22Rv1 (cell line): ENCODE measurements at regions not wholly inside any gene's neighbourhood (a gene's known extent, or its start where the extent isn't known, plus 50 kb on each side); places are given as distances from the start of the nearest gene placed in this dataset.

Source experiments
- H3K27ac ChIP-seq: fragments of 450-650 bp; 2 replicates; pipeline ENCODE4 v1.5.1; 2017
- ZFX ChIP-seq: fragments of 450-650 bp; IDR thresholded peaks from 2 replicates; pipeline ENCODE4 v1.6.1; 2017; ENCODE audit warnings: antibody characterized with exemption, borderline replicate concordance
- TF ChIP-seq, protein P1 (sequence below): fragments of 450-650 bp; IDR thresholded peaks from 2 replicates; pipeline ENCODE4 v1.5.1; 2017; ENCODE audit warnings: mild to moderate bottlenecking

DNA sequence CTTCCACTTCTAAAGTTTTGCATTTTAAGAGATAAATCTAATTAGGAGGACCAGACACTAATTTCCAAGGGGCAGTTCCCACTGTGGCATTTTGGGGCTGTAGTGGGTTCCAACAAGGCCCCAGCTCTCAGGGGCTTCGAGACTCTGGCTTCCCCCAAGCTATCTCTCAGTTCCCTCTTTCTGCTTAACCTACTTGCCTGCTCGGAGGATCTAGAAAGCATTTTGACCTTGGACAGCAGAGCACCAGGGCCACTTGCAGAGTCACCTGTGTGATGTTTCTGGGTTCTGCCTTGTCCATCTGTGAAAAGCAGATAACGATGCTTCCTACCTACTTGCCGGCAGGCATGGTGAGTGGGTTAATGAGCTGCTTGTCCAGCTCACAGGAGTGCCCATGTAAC is 175.4 kb downstream of the MED10 start:
- no peak overlapping the region for H3K27ac ChIP-seq
- TF ChIP-seq, protein P1, sequence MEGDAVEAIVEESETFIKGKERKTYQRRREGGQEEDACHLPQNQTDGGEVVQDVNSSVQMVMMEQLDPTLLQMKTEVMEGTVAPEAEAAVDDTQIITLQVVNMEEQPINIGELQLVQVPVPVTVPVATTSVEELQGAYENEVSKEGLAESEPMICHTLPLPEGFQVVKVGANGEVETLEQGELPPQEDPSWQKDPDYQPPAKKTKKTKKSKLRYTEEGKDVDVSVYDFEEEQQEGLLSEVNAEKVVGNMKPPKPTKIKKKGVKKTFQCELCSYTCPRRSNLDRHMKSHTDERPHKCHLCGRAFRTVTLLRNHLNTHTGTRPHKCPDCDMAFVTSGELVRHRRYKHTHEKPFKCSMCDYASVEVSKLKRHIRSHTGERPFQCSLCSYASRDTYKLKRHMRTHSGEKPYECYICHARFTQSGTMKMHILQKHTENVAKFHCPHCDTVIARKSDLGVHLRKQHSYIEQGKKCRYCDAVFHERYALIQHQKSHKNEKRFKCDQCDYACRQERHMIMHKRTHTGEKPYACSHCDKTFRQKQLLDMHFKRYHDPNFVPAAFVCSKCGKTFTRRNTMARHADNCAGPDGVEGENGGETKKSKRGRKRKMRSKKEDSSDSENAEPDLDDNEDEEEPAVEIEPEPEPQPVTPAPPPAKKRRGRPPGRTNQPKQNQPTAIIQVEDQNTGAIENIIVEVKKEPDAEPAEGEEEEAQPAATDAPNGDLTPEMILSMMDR: no peak
- no peak for TF ChIP-seq ZFX

DNA sequence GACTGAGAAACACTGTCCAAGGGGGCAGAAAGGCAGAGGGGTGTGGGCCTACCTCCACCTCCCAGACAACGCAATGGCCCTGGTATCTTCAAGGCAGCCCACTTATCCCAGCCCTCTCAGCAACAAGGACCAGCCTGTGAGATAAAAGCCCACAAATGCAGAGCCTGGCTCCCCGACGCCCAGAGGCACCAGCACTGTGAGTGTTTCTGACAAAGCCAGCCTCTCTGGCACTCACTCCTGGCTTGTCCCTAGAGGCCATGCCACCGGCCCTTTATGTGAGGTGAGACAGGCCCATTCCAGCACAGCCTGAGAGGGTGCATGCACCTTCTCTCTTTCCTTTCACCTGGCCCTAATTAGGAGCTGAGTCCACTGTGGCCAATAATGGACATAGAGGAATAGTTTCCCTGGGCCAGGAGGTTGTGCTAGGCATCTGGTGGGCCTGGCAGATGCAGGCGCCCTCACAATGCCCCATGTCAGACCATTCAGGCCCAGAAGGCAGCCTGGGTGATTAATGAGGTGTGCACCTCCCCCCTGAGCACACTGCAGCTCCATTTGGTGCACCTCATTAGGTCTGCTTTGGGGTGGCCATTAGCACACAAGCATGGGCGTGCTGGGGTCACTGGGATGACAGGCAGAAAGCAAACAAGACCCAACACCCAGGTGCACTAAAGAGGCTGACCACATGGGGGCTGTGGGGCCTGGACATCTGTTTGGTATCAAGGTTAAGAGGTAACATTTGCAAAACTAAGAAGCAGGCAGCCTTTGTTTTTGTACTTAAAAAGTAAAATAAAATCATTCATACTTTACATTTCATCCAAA is 176.0 kb downstream of the MED10 start:
- H3K27ac ChIP-seq: no peak overlapping the region

DNA sequence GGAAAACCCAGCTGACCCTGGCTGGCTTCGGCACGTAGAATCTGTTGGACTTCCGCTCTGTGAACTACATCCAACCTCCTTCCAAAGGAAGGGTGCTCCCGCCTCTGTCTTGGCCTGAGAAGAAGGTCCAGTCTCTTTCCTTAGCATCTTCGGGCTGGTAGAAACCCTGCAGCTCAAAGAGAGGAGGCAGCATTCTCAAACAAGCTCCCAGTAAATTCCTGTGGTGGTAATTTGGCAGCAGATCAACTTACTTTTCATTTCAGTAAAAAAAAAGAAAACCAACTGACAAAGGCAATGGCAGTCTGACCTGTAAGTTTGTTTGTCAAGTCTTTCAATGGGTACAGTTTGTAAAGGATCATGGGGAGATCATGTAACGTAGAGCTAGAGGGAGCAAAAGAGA is 176.7 kb downstream of the MED10 start:
- H3K27ac ChIP-seq: no peak overlapping the region
- no peak for TF ChIP-seq ZFX
- TF ChIP-seq, protein P1: no peak

More for the DNA sequence above, 176.0 kb downstream of the MED10 start:
- TF ChIP-seq, protein P1: no peak
- no peak for TF ChIP-seq ZFX

DNA sequence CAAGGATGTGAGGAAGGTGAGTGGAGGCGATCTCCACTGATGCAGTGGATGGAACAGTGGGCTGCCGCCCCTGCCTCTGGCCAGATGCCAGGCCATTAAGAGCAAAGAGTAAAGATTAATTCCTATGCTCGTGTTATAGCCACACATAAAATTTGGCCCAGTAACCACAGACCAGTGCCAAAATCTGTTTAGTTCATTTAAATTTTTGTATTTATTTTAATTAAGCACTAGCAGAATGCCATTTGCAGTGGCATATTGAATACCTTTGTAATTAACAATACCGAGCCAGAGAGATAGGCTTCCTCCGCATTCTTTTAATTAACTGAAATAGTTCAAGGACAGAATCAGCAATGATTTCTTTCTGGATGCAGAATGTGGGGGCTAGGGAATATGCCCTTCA is 179.8 kb downstream of the MED10 start:
- no peak for TF ChIP-seq ZFX
- TF ChIP-seq, protein P1: no peak
- H3K27ac ChIP-seq: no peak overlapping the region

DNA sequence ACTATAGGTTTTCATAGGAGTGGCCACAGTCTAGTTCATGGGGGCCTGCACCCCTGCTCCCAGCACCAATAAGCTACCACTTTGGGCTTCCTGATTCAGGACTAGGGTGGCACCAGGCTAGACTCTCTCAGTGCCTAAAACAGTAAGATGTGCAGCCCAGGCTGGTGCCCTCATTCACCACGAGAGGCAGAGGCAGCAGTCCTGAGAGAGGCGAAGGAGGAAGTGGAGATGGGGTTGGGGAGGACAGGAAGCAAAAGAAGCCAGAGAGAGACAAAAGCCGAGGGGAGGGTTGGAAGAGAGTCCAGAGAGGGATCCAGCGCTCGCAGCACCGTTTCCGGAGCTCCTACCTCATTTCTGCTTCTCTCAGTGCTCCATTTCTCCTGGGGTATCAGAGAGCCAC is 180.9 kb downstream of the MED10 start:
- TF ChIP-seq, protein P1: no peak
- TF ChIP-seq ZFX: no peak
- H3K27ac ChIP-seq: no peak overlapping the region

DNA sequence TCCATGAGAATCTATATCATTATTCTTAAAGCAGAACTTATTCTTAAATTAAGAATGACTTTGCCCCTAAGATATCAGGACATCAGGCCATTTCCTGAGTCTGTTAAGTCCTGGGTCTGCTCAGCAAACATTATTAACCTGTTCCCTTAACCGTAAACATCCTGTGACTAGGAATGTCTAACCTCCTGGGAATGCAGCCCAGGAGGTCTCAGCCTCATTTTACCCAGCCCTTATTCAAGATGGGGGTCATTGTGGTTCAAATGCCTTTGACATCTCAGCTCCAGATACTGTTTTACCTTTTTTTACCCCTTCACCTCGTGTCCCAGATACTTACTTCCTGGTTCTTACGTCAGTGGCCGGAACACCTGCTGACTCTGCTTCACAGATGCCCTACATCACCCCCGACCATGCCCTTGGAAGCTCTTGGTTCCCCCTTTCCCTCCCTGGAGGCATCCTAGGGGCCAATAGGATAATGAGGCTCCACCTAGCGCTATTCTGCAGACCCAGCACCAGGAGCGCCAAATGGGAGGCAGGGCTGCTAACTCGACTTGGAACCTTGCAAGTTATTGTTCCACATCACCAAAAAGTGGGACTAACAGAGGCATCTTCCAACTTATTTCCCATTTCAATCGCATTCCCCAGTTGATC is 182.5 kb downstream of the MED10 start:
- TF ChIP-seq, protein P1: no peak
- TF ChIP-seq ZFX: no peak
- no peak overlapping the region for H3K27ac ChIP-seq

DNA sequence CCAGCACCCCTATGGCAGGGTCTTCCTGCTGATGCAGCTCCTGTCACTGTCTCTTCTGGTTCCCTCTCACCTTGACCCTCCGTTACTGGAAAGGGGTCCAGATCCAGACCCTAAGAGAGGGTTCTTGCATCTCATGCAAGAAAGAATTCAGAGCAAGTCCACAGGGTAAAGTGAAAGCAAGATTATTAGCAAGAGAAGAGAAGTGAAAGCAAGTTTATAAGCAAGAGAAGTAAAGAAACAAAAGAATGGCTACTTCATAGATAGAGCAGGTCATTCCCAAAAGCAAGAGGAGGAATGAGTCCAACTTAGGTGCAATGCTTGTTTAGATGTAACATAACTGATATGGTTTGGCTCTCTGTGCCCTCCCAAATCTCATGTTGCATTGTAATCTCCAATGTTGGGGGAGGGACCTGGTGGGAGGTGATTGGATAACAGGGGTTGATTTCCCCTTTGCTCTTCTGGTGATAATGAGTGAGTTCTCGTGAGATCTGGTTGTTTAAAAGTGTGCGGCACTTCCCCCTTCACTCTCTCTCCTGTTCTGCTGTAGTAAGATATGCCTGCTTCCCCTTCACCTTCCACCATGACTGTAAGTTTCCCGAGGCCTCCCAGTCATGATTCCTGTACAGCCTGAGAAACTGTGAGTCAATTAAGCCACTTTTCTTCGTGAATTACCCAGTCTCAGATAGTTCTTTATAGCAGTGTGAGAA is 183.3 kb downstream of the MED10 start:
- H3K27ac ChIP-seq: no peak overlapping the region
- TF ChIP-seq ZFX: no peak
- TF ChIP-seq, protein P1: no peak
